HEK293T (cell line): ENCODE measurements at regions not wholly inside any gene's neighbourhood (a gene's known extent, or its start where the extent isn't known, plus 50 kb on each side); places are given as distances from the start of the nearest gene placed in this dataset.

Source experiments
- CTBP1 ChIP-seq: fragments of 450-650 bp; IDR thresholded peaks from 2 replicates; pipeline ENCODE4 v1.6.1; 2016; ENCODE audit warnings: borderline replicate concordance
- PKNOX1 ChIP-seq: fragments of 450-650 bp; IDR thresholded peaks from 2 replicates; pipeline ENCODE4 v1.6.1; 2016

GRCh38 chr15:26065723-26066122, 202.6 kb upstream of the ATP10A start:
- no peak for TF ChIP-seq CTBP1
- TF ChIP-seq PKNOX1 = no peak
